ENCODE measurements at regions not wholly inside any gene's neighbourhood (a gene's known extent, or its start where the extent isn't known, plus 50 kb on each side); places are given as distances from the start of the nearest gene placed in this dataset.

DNA sequence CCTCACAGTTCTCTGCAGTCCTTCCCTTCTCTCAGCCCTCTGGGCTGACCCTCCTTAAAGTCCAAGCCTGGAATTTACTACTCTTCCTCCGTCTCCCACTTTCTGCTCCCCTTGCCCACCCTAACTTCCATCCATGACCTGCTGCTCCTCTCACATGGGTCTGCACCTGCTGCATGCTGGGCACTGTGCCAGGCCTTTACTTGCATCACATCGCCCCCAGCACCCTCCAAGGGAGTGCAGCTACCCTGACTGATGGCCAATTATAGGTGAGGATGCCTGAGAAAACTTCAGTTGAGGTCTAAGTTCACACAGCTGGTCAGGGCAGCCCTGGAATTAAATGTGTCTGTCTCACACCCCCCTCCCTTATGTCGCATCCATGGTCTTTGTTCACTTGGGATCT, 53.6 kb upstream of the ZPBP start:
- TF ChIP-seq EZH2 (IDR thresholded peaks at IDR 0.05; ENCODE audit: borderline replicate concordance, low read length), result no peak
- TF ChIP-seq, protein P1, sequence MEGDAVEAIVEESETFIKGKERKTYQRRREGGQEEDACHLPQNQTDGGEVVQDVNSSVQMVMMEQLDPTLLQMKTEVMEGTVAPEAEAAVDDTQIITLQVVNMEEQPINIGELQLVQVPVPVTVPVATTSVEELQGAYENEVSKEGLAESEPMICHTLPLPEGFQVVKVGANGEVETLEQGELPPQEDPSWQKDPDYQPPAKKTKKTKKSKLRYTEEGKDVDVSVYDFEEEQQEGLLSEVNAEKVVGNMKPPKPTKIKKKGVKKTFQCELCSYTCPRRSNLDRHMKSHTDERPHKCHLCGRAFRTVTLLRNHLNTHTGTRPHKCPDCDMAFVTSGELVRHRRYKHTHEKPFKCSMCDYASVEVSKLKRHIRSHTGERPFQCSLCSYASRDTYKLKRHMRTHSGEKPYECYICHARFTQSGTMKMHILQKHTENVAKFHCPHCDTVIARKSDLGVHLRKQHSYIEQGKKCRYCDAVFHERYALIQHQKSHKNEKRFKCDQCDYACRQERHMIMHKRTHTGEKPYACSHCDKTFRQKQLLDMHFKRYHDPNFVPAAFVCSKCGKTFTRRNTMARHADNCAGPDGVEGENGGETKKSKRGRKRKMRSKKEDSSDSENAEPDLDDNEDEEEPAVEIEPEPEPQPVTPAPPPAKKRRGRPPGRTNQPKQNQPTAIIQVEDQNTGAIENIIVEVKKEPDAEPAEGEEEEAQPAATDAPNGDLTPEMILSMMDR (IDR thresholded peaks at IDR 0.05; ENCODE audit: low read length), result no peak
